GM21447 (cell line): ENCODE measurements at regions not wholly inside any gene's neighbourhood (a gene's known extent, or its start where the extent isn't known, plus 50 kb on each side); places are given as distances from the start of the nearest gene placed in this dataset.

ENCODE experiments used
- ATAC-seq: cut with Tn5 transposase; IDR thresholded peaks from one replicate; pipeline ENCODE4 v1.9.1; 2021; ENCODE audit not compliant: unreplicated experiment

- no peak for ATAC-seq
Measured at GRCh38 chr3:67719333-67719732, 64.9 kb upstream of the SUCLG2 start.

DNA sequence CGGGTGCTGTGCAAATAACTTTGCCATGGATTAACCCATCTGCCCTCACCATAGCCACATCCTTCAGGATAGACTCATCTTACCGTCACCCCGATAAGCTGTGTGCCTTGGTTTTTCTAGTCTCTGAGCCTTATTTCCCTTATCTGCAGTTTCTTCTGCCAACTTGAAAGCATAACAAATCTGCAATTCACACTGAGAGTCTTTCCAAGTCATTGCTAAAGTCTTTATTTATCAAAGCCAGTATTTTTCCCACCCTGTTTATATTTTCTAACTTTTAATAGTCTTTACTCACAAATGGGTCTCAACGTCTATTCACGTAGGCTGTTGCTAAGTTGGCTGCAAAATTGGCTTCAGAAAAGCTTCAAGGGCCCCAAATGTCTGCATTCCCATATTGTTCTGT, 61.6 kb upstream of the SUCLG2 start:
- ATAC-seq: no peak

GRCh38 chr3:67713764-67714469, 59.5 kb upstream of the SUCLG2 start:
- ATAC-seq: no peak

GRCh38 chr3:67712259-67712658, 57.8 kb upstream of the SUCLG2 start:
- no peak for ATAC-seq

DNA sequence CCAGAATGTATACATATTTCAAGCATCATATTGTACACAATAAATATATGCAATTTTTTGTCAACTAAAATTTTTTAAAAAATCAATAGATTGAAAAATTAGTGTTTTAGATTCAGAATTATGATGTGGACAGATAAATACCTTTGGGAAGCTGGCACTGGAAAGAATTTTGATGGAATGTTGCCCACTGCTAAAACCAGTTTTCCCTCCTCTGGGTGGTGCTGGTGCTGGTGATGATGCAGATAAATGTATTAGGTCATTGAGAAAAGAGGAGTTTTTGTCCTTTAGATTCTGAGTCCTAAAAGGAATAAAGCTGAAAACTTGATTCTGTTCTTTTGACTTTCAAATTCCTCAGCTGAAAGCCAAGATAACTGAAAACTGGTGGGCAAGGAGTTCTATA, 56.0 kb upstream of the SUCLG2 start:
- ATAC-seq: no peak

DNA sequence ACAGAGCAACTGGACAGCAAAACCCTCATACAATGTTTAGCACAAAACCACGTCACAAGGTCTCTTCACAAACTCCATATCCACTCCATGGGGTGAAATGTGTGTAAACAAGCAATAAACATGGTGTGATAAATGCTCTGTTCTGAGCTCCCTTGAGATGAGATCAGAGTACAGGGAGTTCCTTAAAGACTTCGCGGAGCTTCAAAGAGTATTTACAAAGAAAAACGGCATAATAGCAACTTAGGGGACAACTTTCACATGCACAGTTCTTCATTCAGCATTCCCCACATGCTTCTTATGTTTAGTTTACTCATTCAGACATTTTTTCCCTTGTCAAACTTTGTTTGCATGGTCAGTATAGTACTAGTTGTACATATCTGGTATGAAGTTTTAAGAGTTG, 52.5 kb upstream of the SUCLG2 start:
- no peak for ATAC-seq

DNA sequence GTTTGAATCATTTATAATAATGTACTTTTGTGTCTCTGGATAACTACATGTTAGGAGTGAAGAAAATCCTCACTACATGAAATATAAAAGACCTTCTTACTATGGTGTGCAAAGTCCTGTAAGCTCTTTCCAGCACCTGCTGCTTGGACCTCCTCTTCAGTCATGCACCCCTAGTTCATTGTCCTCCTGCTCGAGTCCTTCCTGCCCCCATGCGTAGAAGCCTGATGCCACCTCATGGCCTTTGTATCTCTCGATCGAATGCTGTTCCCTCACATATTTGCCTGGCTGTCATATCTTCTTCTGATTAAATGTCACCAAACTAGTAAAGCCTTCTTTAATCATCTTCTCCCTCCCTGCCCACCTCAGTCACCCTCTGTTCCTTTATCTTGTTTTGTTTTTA, 49.9 kb upstream of the SUCLG2 start:
- ATAC-seq: no peak
